SK-N-SH (cell line): ENCODE measurements at regions not wholly inside any gene's neighbourhood (a gene's known extent, or its start where the extent isn't known, plus 50 kb on each side); places are given as distances from the start of the nearest gene placed in this dataset.
"Not testable (repeated sequence)": the region's sequence is repeated elsewhere in the genome, so short reads cannot be mapped to it uniquely, and the experiment has no call there.

Experiments used
- CTCF ChIP-seq: fragments of 200-600 bp; sonication (generic); IDR thresholded peaks from 2 replicates; pipeline ENCODE4 v1.6.1; 2017; ENCODE audit warnings: antibody characterized with exemption, mild to moderate bottlenecking, moderate library complexity
- EZH2phosphoT487 ChIP-seq: fragments of 200-600 bp; sonication (generic); IDR thresholded peaks from 2 replicates; pipeline ENCODE4 v1.6.1; 2017; ENCODE audit warnings: low read depth, mixed run types, mild to moderate bottlenecking, antibody characterized with exemption, moderate library complexity, borderline replicate concordance
- GABPA ChIP-seq: IDR thresholded peaks from 2 replicates; pipeline ENCODE4 v1.4.0; 2012; ENCODE audit warnings: low read depth, mild to moderate bottlenecking
- REST ChIP-seq: IDR thresholded peaks from 2 replicates; pipeline ENCODE4 v1.6.1; 2012; ENCODE audit warnings: mild to moderate bottlenecking, low read depth, low read length, moderate library complexity
- SIN3A ChIP-seq: IDR thresholded peaks from 2 replicates; pipeline ENCODE4 v1.6.1; 2012; ENCODE audit warnings: low read depth, mild to moderate bottlenecking, low read length, moderate library complexity, borderline replicate concordance
- TEAD4 ChIP-seq: IDR thresholded peaks from 2 replicates; pipeline ENCODE4 v1.4.0; 2012; ENCODE audit warnings: mild to moderate bottlenecking, borderline replicate concordance; ENCODE audit not compliant: insufficient read depth
- TF ChIP-seq, protein P1 (sequence below): IDR thresholded peaks from 2 replicates; pipeline ENCODE4 v1.4.0; 2012; ENCODE audit warnings: low read depth

GRCh38 chr14:61613006-61613405 lies 82.3 kb upstream of the HIF1A start:
- not testable (repeated sequence) for TF ChIP-seq CTCF, REST, TEAD4, SIN3A, GABPA, EZH2phosphoT487
- TF ChIP-seq, protein P1, sequence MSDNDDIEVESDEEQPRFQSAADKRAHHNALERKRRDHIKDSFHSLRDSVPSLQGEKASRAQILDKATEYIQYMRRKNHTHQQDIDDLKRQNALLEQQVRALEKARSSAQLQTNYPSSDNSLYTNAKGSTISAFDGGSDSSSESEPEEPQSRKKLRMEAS: not testable (repeated sequence)
